ENCODE measurements at regions not wholly inside any gene's neighbourhood (a gene's known extent, or its start where the extent isn't known, plus 50 kb on each side); places are given as distances from the start of the nearest gene placed in this dataset.

DNA sequence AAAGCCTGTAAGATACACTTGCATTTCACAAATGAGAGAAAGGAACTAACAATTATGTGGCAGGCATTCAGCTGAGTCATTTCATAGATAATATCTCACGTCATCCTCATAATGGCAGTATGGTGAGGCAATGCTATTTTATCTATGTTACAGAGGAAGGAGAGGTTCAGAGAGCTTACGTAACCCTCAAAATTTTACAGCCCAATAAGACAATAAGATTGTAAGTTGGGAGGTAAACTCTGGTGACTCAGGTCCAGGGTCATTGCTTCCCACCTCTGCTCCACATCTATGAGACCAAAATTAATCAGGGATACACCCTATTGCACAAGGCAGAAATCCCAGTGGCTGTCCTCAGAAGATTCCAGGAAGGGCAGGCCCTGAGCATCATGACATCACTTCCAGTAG, 309.7 kb downstream of the NSG2 start:
- Histone ChIP-seq H4K5ac (ENCODE audit: low read length) (no peak overlapping the region), H3K4me2 (ENCODE audit: low read length) (no peak overlapping the region), H3K4me3 (ENCODE audit: low read length) (no peak overlapping the region), H3K56ac (ENCODE audit: low read length) (no peak overlapping the region), H3K27me3 (ENCODE audit: insufficient read depth, low read length, poor library complexity) (no peaks in the 10 kb centered on the region), H3K4ac (ENCODE audit: low read depth, low read length) (no peak overlapping the region), H3K9ac (ENCODE audit: low read length) (no peak overlapping the region), H3K79me1 (ENCODE audit: low read length) (no peaks in the 10 kb centered on the region), H4K8ac (ENCODE audit: low read depth, low read length) (no peak overlapping the region), H3K23ac (ENCODE audit: low read length) (no peak overlapping the region), H3K36me3 (ENCODE audit: control insufficient read depth, insufficient read depth, low read length) (no peaks in the 10 kb centered on the region), H2BK5ac (ENCODE audit: low read length) (no peak overlapping the region), H2BK120ac (ENCODE audit: low read depth, low read length) (no peak overlapping the region), H3K4me1 (ENCODE audit: control insufficient read depth, low read depth, low read length) (no peaks in the 10 kb centered on the region), H3K18ac (ENCODE audit: low read length) (no peak overlapping the region), H2AK5ac (ENCODE audit: low read length) (no peak overlapping the region), H3K27ac (ENCODE audit: low read depth, low read length) (no peak overlapping the region), H2BK15ac (replicated peaks; ENCODE audit: low read depth) (no peak overlapping the region), H3K79me2 (ENCODE audit: control insufficient read depth, insufficient read depth, low read length) (no peaks in the 10 kb centered on the region)
- DNase-seq: no peak
- no CpG with 5 or more reads among the region's 2 CpGs for WGBS (ENCODE audit: extremely low coverage, insufficient coverage, low lambda C conversion rate)

DNA sequence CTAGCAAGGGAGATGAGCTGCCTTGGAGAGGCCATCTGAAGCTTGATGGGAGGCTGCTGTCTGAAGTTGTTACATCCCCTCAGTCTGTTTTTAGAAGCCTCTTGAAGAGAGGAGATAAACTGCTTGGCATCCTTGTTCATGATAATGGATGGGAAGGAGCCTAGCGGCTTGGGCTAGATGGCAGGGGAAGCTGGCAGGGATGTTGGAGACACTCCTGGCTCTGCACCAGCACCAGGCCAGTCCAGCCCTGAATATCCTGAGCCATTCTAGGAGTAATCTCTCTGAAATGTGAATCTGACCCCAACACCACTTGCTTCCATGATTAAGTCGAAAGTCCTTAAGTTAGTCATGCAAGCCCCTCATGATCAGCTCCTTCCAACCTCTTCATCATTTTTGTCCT, 310.5 kb downstream of the NSG2 start:
- Histone ChIP-seq H3K18ac (ENCODE audit: low read length) (no peak overlapping the region), H3K9ac (ENCODE audit: low read length) (no peak overlapping the region), H3K79me1 (ENCODE audit: low read length) (no peaks in the 10 kb centered on the region), H2BK5ac (ENCODE audit: low read length) (no peak overlapping the region), H3K36me3 (ENCODE audit: control insufficient read depth, insufficient read depth, low read length) (no peaks in the 10 kb centered on the region), H3K4me3 (ENCODE audit: low read length) (no peak overlapping the region), H4K8ac (ENCODE audit: low read depth, low read length) (no peak overlapping the region), H4K5ac (ENCODE audit: low read length) (no peak overlapping the region), H2AK5ac (ENCODE audit: low read length) (no peak overlapping the region), H3K23ac (ENCODE audit: low read length) (no peak overlapping the region), H3K4ac (ENCODE audit: low read depth, low read length) (no peak overlapping the region), H3K56ac (ENCODE audit: low read length) (no peak overlapping the region), H3K4me1 (ENCODE audit: control insufficient read depth, low read depth, low read length) (no peaks in the 10 kb centered on the region), H3K27ac (ENCODE audit: low read depth, low read length) (no peak overlapping the region), H2BK15ac (replicated peaks; ENCODE audit: low read depth) (no peak overlapping the region), H3K4me2 (ENCODE audit: low read length) (no peak overlapping the region), H3K79me2 (ENCODE audit: control insufficient read depth, insufficient read depth, low read length) (no peaks in the 10 kb centered on the region), H3K27me3 (ENCODE audit: insufficient read depth, low read length, poor library complexity) (no peaks in the 10 kb centered on the region), H2BK120ac (ENCODE audit: low read depth, low read length) (no peak overlapping the region)
- DNase-seq: no peak
- WGBS (ENCODE audit: extremely low coverage, insufficient coverage, low lambda C conversion rate): no CpG with 5 or more reads among the region's 2 CpGs

DNA sequence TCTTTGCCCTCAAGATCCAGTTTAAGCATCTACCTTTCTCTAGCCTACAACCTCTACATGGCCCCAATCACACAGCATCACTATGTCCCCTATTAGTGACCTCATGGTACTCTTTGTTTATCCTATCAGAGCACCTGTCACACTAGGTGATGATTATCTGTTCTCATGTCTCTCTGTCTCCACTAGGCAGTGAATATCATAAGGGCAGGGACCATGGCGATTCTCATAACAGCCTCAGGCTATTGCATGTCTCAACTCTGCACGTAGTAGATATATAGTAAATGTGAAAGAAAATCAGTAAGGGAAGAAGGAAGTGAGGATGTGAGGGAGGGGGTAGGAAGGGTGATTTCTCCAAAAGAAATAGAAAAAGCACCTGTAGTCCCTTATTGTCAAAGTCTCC, 311.0 kb downstream of the NSG2 start:
- Histone ChIP-seq H3K4me2 (ENCODE audit: low read length) (no peak overlapping the region), H2AK5ac (ENCODE audit: low read length) (no peak overlapping the region), H3K27me3 (ENCODE audit: insufficient read depth, low read length, poor library complexity) (no peaks in the 10 kb centered on the region), H3K27ac (ENCODE audit: low read depth, low read length) (no peak overlapping the region), H3K56ac (ENCODE audit: low read length) (no peak overlapping the region), H2BK120ac (ENCODE audit: low read depth, low read length) (no peak overlapping the region), H2BK5ac (ENCODE audit: low read length) (no peak overlapping the region), H3K18ac (ENCODE audit: low read length) (no peak overlapping the region), H3K9ac (ENCODE audit: low read length) (no peak overlapping the region), H3K4me3 (ENCODE audit: low read length) (no peak overlapping the region), H2BK15ac (replicated peaks; ENCODE audit: low read depth) (no peak overlapping the region), H3K79me1 (ENCODE audit: low read length) (no peaks in the 10 kb centered on the region), H3K4me1 (ENCODE audit: control insufficient read depth, low read depth, low read length) (no peaks in the 10 kb centered on the region), H4K8ac (ENCODE audit: low read depth, low read length) (no peak overlapping the region), H3K79me2 (ENCODE audit: control insufficient read depth, insufficient read depth, low read length) (no peaks in the 10 kb centered on the region), H3K36me3 (ENCODE audit: control insufficient read depth, insufficient read depth, low read length) (no peaks in the 10 kb centered on the region), H3K4ac (ENCODE audit: low read depth, low read length) (no peak overlapping the region), H4K5ac (ENCODE audit: low read length) (no peak overlapping the region), H3K23ac (ENCODE audit: low read length) (no peak overlapping the region)
- WGBS (ENCODE audit: extremely low coverage, insufficient coverage, low lambda C conversion rate): no CpG with 5 or more reads among the region's 2 CpGs
- DNase-seq: no peak

DNA sequence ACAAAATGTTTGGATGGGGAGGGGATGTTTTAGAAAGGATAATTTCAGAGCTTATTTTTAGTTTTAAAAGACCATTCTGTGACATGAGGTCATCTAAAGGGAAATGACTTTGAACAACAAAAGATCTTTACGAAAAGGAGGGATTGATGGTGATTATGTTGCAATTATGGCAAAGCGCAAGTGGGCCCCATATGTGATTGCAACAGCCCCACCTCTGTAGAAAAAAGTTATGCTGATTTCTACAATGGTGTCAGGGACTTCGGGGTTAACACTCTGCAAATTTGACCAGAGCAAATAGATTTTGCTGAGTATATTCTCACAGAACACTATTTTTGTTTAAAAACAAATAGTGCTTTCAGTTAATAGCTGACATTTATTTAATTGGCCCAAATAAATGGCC, 312.8 kb downstream of the NSG2 start:
- WGBS (ENCODE audit: extremely low coverage, insufficient coverage, low lambda C conversion rate): no CpG with 5 or more reads among the region's 3 CpGs
- no peak overlapping the region for H4K8ac ChIP-seq (ENCODE audit: low read depth, low read length)
- H3K27ac ChIP-seq (ENCODE audit: low read depth, low read length): no peak overlapping the region
- no peak overlapping the region for H3K23ac ChIP-seq (ENCODE audit: low read length)
- H3K79me2 ChIP-seq (ENCODE audit: control insufficient read depth, insufficient read depth, low read length): no peaks in the 10 kb centered on the region
- H2BK15ac ChIP-seq (replicated peaks; ENCODE audit: low read depth): no peak overlapping the region
- H4K5ac ChIP-seq (ENCODE audit: low read length): no peak overlapping the region
- no peak overlapping the region for H3K4ac ChIP-seq (ENCODE audit: low read depth, low read length)
- H3K79me1 ChIP-seq (ENCODE audit: low read length): no peaks in the 10 kb centered on the region
- H2AK5ac ChIP-seq (ENCODE audit: low read length): no peak overlapping the region
- DNase-seq: no peak
- H3K4me1 ChIP-seq (ENCODE audit: control insufficient read depth, low read depth, low read length): no peaks in the 10 kb centered on the region
- H3K4me2 ChIP-seq (ENCODE audit: low read length): no peak overlapping the region
- no peak overlapping the region for H3K18ac ChIP-seq (ENCODE audit: low read length)
- H3K36me3 ChIP-seq (ENCODE audit: control insufficient read depth, insufficient read depth, low read length): no peaks in the 10 kb centered on the region
- H2BK120ac ChIP-seq (ENCODE audit: low read depth, low read length): no peak overlapping the region
- no peak overlapping the region for H3K9ac ChIP-seq (ENCODE audit: low read length)
- no peak overlapping the region for H3K56ac ChIP-seq (ENCODE audit: low read length)
- no peaks in the 10 kb centered on the region for H3K27me3 ChIP-seq (ENCODE audit: insufficient read depth, low read length, poor library complexity)
- no peak overlapping the region for H2BK5ac ChIP-seq (ENCODE audit: low read length)
- no peak overlapping the region for H3K4me3 ChIP-seq (ENCODE audit: low read length)

DNA sequence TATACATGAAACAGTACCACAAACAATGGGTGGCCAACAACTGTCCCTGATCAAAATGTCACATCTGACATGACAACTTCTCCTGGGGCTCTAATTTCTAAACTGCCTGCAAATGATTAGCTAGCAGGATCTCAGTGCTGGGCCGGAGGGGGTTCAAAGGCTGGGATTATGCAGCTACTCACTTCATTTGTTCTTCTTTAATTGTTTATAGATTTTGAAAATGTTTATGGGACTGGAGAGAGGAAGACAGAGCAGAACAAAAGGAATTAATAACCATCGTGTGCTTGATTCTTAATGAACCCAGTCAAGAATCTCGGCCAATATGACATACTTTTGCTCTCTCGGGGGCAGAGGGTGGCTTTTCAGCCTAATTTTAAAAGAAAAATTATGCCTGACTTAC, 313.6 kb downstream of the NSG2 start:
- Histone ChIP-seq H3K27me3 (ENCODE audit: insufficient read depth, low read length, poor library complexity) (no peaks in the 10 kb centered on the region), H3K36me3 (ENCODE audit: control insufficient read depth, insufficient read depth, low read length) (no peaks in the 10 kb centered on the region), H2BK120ac (ENCODE audit: low read depth, low read length) (no peak overlapping the region), H2BK5ac (ENCODE audit: low read length) (no peak overlapping the region), H2AK5ac (ENCODE audit: low read length) (no peak overlapping the region), H3K4me1 (ENCODE audit: control insufficient read depth, low read depth, low read length) (no peaks in the 10 kb centered on the region), H3K23ac (ENCODE audit: low read length) (no peak overlapping the region), H3K9ac (ENCODE audit: low read length) (no peak overlapping the region), H2BK15ac (replicated peaks; ENCODE audit: low read depth) (no peak overlapping the region), H3K27ac (ENCODE audit: low read depth, low read length) (no peak overlapping the region), H4K8ac (ENCODE audit: low read depth, low read length) (no peak overlapping the region), H3K56ac (ENCODE audit: low read length) (no peak overlapping the region), H3K4me3 (ENCODE audit: low read length) (no peak overlapping the region), H3K79me1 (ENCODE audit: low read length) (no peaks in the 10 kb centered on the region), H4K5ac (ENCODE audit: low read length) (no peak overlapping the region), H3K18ac (ENCODE audit: low read length) (no peak overlapping the region), H3K79me2 (ENCODE audit: control insufficient read depth, insufficient read depth, low read length) (no peaks in the 10 kb centered on the region), H3K4me2 (ENCODE audit: low read length) (no peak overlapping the region), H3K4ac (ENCODE audit: low read depth, low read length) (no peak overlapping the region)
- DNase-seq: no peak
- no CpG with 5 or more reads among the region's 4 CpGs for WGBS (ENCODE audit: extremely low coverage, insufficient coverage, low lambda C conversion rate)

DNA sequence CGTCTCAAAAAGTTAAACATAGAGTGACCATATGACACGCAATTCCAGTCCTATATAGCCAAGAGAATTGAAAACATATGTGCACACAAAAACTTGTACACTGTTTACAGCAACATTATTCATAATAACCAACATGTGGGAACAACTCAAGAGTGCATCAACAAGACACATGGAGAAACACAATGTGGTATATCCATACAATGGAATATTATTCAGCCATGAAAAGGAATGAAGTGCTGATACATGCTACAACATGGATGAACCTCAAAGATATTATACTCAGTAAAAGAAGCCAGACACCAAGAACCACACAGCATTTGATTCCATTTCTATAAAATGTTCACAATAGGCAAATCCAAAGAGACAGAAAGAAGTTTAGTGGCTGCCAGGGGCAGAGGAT, 317.0 kb downstream of the NSG2 start:
- Histone ChIP-seq H3K4me2 (ENCODE audit: low read length) (no peak overlapping the region), H3K9ac (ENCODE audit: low read length) (no peak overlapping the region), H3K79me1 (ENCODE audit: low read length) (no peaks in the 10 kb centered on the region), H3K4ac (ENCODE audit: low read depth, low read length) (no peak overlapping the region), H3K36me3 (ENCODE audit: control insufficient read depth, insufficient read depth, low read length) (no peaks in the 10 kb centered on the region), H4K5ac (ENCODE audit: low read length) (no peak overlapping the region), H3K79me2 (ENCODE audit: control insufficient read depth, insufficient read depth, low read length) (no peaks in the 10 kb centered on the region), H2BK5ac (ENCODE audit: low read length) (no peak overlapping the region), H2BK120ac (ENCODE audit: low read depth, low read length) (no peak overlapping the region), H3K18ac (ENCODE audit: low read length) (no peak overlapping the region), H3K4me1 (ENCODE audit: control insufficient read depth, low read depth, low read length) (no peaks in the 10 kb centered on the region), H4K8ac (ENCODE audit: low read depth, low read length) (no peak overlapping the region), H3K27me3 (ENCODE audit: insufficient read depth, low read length, poor library complexity) (no peaks in the 10 kb centered on the region), H3K23ac (ENCODE audit: low read length) (no peak overlapping the region), H2BK15ac (replicated peaks; ENCODE audit: low read depth) (no peak overlapping the region), H2AK5ac (ENCODE audit: low read length) (no peak overlapping the region), H3K56ac (ENCODE audit: low read length) (no peak overlapping the region), H3K27ac (ENCODE audit: low read depth, low read length) (no peak overlapping the region), H3K4me3 (ENCODE audit: low read length) (no peak overlapping the region)
- DNase-seq: no peak
- WGBS (ENCODE audit: extremely low coverage, insufficient coverage, low lambda C conversion rate): no CpG with 5 or more reads among the region's 2 CpGs
